Epithelial cell of proximal tubule (primary cell): ENCODE measurements at regions not wholly inside any gene's neighbourhood (a gene's known extent, or its start where the extent isn't known, plus 50 kb on each side); places are given as distances from the start of the nearest gene placed in this dataset.
"Not testable (repeated sequence)": the region's sequence is repeated elsewhere in the genome, so short reads cannot be mapped to it uniquely, and the experiment has no call there.

Experiments used
- DNase-seq: peaks from one replicate; pipeline ENCODE4 v3.0.0-alpha.2; 2011; ENCODE audit warnings: low read depth
- H3K4me3 ChIP-seq: 2 replicates; pipeline ENCODE4 v1.5.1; 2011; ENCODE audit warnings: low read depth, mild to moderate bottlenecking, low read length
- TF ChIP-seq, protein P1 (sequence below): conservative IDR thresholded peaks from 2 replicates; pipeline ENCODE4 v1.5.1; 2012; ENCODE audit warnings: low read depth, mild to moderate bottlenecking, low read length

DNA sequence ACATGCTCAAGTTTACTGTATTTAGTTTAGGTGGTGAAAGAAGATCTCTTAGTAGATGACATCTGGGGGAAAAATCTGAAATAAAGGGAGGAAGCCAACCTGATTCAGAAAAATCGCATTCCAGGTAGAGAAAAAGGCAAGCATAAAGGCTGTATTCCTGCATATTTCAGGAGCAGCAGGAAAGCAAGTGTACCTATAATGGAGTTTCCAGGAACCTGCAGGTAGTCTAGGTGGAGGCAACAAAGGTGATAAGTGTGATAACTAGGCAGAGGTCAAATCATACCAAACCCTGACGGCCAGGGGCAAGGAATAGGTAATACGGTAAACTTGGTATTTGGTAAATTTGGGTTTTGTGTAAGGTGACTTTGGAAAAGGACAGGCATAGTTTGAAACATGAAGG lies 132.8 kb upstream of the GOT2 start:
- no peak overlapping the region for H3K4me3 ChIP-seq
- no peak for DNase-seq
- TF ChIP-seq, protein P1, sequence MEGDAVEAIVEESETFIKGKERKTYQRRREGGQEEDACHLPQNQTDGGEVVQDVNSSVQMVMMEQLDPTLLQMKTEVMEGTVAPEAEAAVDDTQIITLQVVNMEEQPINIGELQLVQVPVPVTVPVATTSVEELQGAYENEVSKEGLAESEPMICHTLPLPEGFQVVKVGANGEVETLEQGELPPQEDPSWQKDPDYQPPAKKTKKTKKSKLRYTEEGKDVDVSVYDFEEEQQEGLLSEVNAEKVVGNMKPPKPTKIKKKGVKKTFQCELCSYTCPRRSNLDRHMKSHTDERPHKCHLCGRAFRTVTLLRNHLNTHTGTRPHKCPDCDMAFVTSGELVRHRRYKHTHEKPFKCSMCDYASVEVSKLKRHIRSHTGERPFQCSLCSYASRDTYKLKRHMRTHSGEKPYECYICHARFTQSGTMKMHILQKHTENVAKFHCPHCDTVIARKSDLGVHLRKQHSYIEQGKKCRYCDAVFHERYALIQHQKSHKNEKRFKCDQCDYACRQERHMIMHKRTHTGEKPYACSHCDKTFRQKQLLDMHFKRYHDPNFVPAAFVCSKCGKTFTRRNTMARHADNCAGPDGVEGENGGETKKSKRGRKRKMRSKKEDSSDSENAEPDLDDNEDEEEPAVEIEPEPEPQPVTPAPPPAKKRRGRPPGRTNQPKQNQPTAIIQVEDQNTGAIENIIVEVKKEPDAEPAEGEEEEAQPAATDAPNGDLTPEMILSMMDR = no peak

DNA sequence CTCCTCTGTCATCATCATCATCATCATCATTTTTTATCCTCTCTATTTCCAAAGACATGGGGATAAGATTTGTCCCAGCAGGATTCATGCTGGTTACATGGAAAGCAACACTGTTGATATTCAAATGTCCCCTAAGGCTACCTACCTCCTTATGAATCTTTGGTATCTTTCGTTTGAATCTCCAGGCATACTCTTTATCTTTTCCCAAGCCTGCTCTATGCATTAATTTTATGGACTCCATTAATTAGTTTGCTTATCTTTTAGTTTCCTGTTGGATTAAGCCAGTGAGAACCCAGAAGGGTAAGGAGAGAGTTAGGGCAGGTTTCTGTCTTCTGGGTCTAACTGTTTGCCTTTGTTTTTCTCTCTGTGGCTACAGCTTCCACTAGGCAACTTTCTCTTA lies 129.6 kb upstream of the GOT2 start:
- no peak overlapping the region for H3K4me3 ChIP-seq
- TF ChIP-seq, protein P1 = no peak
- DNase-seq = no peak

DNA sequence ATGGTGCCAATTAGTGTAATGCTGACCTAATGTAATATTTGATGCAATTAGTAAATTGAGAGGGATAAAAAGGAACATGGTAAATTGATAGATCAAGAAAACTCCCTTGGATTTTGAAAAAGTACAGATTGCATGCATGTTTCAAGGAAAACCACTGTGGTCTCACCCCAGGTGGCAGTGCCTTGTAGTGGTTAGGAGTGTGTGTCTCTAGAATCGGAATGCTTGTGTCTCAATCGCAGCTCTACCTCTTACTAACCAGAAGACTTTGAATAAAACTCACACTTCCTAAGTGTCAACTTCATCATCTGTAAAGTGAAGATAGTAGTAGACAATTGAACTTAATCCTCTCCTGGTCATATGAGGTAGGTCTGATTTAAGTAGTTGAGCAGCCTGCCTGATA lies 128.9 kb upstream of the GOT2 start:
- no peak overlapping the region for H3K4me3 ChIP-seq
- no peak for DNase-seq
- TF ChIP-seq, protein P1 = no peak

DNA sequence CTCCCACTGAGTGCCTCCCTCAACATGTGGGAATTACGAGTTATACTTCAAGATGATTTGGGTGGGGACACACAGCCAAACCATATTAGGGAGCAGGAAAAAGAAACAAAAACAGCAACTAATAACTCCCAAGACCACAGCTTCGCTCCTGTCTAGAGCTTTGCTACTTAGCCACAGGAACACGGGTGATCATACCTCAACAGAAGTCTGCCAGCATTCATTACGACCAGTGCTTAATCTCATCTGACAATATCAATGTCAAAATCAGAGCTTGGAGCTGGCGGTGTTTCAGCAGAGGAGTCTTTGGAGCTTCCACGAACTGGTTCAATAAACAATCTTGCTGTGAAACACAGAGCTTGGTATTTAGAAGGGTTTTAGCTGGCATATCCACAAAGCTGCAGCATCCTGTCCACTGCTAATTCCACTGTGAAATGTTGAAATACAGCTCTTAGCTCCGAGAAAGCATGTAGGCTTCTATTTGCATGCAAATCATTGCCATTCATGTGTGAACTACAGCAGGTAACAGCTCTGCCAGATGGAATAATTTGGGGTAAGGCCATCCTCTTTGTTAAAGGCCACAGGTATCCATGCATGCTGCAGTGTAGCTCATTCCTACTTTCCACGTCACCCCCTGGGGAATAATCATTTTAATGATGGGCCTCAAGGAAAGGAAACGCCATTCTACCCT lies 128.4 kb upstream of the GOT2 start:
- no peak for DNase-seq
- no peak overlapping the region for H3K4me3 ChIP-seq
- TF ChIP-seq, protein P1 = no peak

DNA sequence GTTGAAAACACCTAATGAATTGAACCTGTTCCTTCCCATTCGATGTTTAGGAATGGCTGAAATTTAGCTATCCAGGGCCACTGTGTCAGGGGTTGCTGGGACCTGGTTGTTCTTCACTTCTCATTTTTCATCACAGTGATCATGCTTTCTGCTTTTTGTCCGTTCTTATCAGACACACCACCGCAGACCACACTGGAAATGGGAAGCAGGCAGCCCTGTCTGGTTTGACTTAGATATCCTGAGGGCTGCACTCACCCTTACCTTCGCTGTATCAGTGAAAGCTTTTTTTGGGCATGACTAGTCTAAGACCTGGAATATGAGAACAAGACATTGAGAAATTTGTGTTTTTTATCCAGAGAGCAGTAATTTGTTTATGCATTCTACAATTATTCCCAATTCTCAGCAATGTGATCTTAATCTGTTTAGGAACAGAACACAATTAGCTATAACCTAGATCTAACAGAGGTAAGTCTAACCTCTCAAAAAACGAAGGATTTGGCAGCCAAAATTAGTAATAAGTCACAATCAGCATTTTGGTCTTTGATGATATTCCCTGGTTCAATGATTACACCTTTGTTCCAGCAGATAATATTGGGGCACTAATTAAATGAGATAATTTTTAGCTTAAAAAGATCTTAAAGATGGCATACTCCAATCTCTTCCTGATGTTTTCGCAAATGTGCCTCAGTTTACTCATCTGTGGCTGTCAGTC lies 126.0 kb upstream of the GOT2 start:
- DNase-seq = no peak
- TF ChIP-seq, protein P1 = no peak

DNA sequence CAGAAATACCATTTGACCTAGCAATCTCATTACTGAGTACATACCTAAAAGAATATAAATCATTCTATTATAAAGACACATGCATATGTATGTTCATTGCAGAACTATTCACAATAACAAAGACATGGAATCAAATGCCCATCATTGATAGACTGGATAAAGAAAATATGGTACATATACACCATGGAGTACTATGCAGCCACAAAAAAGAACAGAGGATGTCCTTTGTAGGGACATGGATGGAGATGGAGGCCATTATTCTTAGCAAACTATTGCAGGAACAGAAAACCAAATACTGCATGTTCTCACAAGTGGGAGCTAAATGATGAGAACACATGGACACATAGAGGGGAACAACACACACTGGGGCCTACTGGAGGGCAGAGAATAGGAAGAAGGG lies 124.5 kb upstream of the GOT2 start:
- not testable (repeated sequence) for H3K4me3 ChIP-seq, DNase-seq

More for the DNA sequence above, 126.0 kb upstream of the GOT2 start:
- no peak overlapping the region for H3K4me3 ChIP-seq

DNA sequence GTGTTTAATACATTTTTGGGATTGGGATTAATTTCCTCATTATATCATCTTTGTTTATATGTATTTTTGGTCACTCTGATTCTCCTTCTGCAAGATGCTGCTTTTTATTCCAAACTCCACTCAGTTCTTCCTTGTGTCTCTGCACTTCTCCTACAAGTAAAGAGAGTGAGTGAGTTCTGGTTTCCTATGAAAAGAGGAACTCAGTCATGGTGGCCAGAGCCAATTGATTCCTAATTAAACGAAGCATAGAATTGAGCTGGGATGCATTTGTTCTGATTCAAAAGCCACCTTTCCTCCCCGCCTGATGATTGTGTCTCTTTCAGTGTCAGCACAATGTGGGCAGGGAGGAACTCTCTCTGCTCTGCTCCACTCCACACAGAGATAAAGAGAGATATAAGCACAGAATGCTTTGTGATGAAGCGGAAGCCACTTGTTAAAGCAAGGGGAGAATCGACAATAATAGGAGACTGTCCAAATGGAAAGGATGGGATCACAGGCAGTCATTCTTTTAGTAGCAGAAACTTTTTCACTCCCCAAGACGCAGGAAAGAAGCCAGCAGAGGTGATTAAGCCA lies 121.3 kb upstream of the GOT2 start:
- DNase-seq = no peak

More for the DNA sequence above, 121.3 kb upstream of the GOT2 start:
- no peak overlapping the region for H3K4me3 ChIP-seq
- TF ChIP-seq, protein P1 = no peak
